ENCODE measurements at regions not wholly inside any gene's neighbourhood (a gene's known extent, or its start where the extent isn't known, plus 50 kb on each side); places are given as distances from the start of the nearest gene placed in this dataset.

DNA sequence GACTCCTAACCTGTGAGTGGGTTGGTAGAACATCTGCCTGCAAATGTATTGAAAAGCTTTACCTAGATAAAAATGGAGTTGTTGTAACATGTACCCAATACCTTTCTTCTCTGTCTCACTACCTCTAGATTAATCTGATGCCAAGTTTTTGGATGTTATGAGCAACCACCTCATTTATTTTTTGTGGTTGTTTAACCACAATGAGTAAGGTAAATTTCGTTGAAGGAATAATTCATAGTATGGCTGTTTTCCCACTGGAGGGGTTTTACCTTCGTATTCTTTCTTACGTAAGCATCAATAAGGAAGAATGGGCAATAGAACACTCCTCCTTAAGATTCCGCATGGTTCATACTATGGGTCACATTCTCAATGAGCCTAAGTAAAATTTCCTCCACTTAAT, 165.4 kb downstream of the CDH26 start:
- Mint-ChIP-seq H3K4me3 (no peak overlapping the region), H3K36me3 (no peaks in the 10 kb centered on the region), H3K27me3 (peaks cover 13% of the 10 kb centered on the region), H3K27ac (no peak overlapping the region), H3K4me1 (no peaks in the 10 kb centered on the region), H3K9me3 (ENCODE audit: low read depth) (no peaks in the 10 kb centered on the region)
- ATAC-seq (no peak), DNase-seq (no peak)
- CTCF ChIA-PET: no interaction called here

DNA sequence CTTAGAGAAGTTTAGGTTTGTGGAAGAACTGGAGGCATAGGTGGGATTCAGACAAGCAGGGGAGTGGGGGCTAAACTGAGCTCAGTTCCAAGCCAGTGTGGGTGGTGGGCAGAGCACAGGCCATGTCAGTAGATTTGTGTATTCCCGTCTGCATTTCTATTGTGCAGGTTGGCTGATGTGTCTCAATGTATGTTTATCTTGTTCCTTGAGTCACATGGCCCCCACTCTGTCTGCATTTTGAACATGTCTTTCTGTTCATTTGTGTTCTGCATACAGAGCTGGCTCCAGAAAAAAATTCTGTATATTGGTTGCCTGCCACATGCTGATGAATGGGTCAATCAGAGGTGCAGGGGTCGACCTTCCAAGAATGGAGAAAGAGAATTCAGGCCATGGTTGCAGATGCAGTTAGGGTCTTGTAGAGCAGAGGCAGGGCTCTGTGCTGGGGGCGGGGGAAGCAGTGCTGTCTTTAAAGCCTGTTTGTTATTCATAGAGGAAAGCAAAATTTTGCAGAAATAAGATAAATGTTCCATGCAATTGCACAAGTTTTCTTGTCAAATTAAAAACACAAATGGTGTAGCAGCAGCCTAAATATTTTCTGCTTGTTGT, 166.7 kb downstream of the CDH26 start:
- ATAC-seq (no peak), DNase-seq (no peak)
- Mint-ChIP-seq H3K4me1 (no peaks in the 10 kb centered on the region), H3K27me3 (peaks cover 14% of the 10 kb centered on the region), H3K36me3 (no peaks in the 10 kb centered on the region), H3K9me3 (ENCODE audit: low read depth) (no peaks in the 10 kb centered on the region), H3K27ac (no peak overlapping the region), H3K4me3 (no peak overlapping the region)
- CTCF ChIA-PET: no interaction called here

DNA sequence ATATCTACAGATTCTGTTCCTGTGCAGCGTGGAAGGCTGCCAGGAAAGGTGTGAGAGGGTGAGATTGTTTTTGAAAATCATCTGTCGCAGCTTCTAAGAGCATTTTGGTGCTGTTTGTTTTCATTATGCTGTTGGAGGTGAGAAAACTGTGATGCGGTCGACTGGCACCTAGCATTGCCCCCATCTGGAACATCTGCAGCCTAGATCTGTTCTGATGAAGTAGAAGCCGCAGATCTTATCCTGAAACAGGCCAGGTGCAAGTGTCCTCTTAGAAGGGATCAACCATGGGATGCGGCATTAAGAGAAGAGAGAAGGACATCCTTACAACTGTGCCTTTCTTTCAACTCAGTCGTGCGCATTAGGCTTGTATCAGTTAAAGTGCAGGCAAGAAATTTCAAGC, 167.3 kb downstream of the CDH26 start:
- Mint-ChIP-seq H3K36me3 (no peaks in the 10 kb centered on the region), H3K4me1 (no peaks in the 10 kb centered on the region), H3K27ac (no peak overlapping the region), H3K27me3 (peaks cover 14% of the 10 kb centered on the region), H3K4me3 (no peak overlapping the region), H3K9me3 (ENCODE audit: low read depth) (no peaks in the 10 kb centered on the region)
- no peak for DNase-seq
- no peak for ATAC-seq
- CTCF ChIA-PET: no interaction called here

DNA sequence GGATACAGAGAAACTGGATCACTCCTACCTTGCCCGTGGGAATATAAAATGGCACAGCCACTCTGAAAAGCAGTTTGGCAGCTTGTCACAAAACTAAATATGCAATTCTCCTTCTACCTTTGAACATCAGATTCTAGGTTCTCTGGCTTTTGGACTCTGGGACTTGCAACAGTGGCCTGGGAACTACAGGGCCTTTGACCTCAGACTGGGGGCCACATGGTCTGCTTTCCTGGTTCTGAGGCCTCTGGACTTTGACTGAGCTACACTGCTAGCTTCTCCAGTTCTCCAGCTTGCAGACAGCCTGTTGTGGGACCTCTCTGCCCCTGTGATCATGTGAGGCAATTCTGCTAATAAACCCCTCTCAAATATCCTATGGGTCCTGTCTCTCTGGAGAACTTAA, 168.8 kb downstream of the CDH26 start:
- DNase-seq: no peak
- H3K9me3 Mint-ChIP-seq (ENCODE audit: low read depth): no peaks in the 10 kb centered on the region
- H3K36me3 Mint-ChIP-seq: no peaks in the 10 kb centered on the region
- H3K27ac Mint-ChIP-seq: no peak overlapping the region
- no peak for ATAC-seq
- H3K4me3 Mint-ChIP-seq: no peak overlapping the region
- H3K4me1 Mint-ChIP-seq: no peaks in the 10 kb centered on the region
- peaks cover 14% of the 10 kb centered on the region for H3K27me3 Mint-ChIP-seq
- CTCF ChIA-PET: no interaction called here

DNA sequence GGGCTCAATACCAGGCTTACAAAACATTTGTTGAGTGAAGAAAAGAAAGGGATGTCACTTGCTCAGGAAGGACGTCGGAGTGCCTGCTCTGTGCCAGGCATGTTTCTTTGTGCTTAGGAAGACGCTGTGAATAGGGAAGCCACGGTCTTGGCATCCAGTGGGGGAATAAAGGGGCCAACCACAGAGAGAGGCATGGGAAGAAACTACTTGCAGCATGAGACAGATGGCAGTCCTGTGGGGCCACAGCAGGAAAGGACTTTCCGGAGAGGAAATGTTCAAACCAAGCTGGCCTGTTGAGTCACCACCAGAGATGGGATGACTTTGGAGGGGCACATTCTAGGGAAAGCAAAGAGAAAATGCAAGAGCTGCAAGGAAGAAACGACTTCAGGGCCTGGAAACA, 173.2 kb downstream of the CDH26 start:
- H3K9me3 Mint-ChIP-seq (ENCODE audit: low read depth): no peaks in the 10 kb centered on the region
- no peak overlapping the region for H3K4me3 Mint-ChIP-seq
- H3K27me3 Mint-ChIP-seq: peaks cover 5% of the 10 kb centered on the region
- ATAC-seq (no peak), DNase-seq (no peak)
- H3K27ac Mint-ChIP-seq: no peak overlapping the region
- CTCF ChIA-PET: no interaction called here
- no peaks in the 10 kb centered on the region for H3K4me1 Mint-ChIP-seq
- H3K36me3 Mint-ChIP-seq: no peaks in the 10 kb centered on the region

DNA sequence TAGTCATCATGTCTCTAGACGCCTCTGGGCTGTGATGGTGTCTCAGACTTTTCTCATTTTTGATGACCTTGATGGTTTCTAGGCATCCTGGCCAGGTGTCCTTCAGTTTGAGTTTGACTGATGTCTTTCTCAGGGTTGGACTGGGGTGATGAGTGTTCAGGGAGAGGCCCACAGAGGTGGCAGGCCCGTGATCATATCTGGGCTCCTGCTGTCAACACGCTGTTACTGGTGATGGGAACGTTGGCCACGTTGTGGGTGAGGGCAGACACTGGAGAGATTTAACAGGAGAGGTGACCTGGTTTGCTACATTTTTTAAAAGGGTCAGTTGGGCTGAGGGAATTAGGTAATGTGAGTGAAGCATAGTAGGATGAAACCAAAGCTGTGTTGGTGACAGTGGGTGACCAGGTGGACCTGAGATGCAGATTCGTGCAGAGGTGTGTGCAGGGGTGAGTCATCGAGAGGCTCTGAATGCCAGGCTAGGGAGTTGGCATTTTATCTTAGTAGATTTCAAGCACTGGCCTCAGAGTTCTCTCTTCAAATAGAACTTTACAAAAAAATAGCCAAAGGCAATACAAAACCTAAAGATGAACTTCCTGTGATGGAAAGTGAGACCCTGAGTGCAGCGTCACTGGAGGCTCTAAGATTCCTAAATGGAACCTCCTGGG, 174.1 kb downstream of the CDH26 start:
- ATAC-seq: no peak
- H3K9me3 Mint-ChIP-seq (ENCODE audit: low read depth): no peaks in the 10 kb centered on the region
- H3K4me3 Mint-ChIP-seq: no peak overlapping the region
- peaks cover 5% of the 10 kb centered on the region for H3K27me3 Mint-ChIP-seq
- no peak overlapping the region for H3K27ac Mint-ChIP-seq
- H3K36me3 Mint-ChIP-seq: no peaks in the 10 kb centered on the region
- H3K4me1 Mint-ChIP-seq: peaks cover 2% of the 10 kb centered on the region
- DNase-seq: no peak
- CTCF ChIA-PET: no interaction called here

DNA sequence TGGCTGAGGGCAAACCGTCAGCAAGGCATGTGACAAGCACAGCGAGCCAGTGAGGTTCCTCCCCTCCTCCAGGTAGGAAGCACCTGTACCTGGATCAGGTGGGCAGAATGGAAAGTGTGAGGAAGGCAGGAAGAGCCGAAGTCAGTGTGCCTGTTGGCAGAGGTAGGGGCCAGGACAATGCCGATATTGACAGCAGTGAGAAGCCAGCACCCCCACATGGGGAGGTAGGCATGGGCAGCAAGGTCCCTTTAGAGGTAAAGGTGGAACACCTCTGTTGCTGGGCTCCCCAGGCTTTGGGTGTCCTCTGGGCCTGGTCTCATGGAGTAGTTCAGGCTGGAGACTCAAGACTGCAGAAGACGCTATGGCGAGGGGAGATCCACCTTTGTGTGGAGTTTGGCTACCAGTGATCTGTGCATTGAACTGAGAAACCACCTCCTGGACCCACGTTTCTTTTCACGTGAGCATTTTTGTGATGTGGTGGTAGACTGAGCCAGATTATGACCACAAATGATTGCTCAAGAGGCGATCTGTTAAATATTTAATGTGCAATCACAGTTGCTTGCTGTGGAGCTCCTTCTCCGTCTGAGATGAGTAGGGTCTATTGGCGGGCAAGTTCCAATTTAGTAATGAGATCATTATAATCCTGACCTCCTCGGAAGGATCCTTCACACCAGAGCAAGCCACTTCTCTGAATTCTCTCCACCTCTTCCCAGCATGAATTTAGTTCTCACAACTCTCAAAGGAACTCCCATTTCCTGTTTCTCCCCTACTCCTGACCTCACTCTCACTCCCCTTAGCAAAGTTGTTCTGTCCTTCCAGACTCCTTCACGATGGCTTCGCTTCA, 174.8 kb downstream of the CDH26 start:
- Mint-ChIP-seq H3K9me3 (ENCODE audit: low read depth) (no peaks in the 10 kb centered on the region), H3K27ac (no peak overlapping the region), H3K4me3 (no peak overlapping the region), H3K27me3 (peaks cover 5% of the 10 kb centered on the region), H3K4me1 (peaks cover 6% of the 10 kb centered on the region), H3K36me3 (no peaks in the 10 kb centered on the region)
- CTCF ChIA-PET: no interaction called here
- ATAC-seq (no peak), DNase-seq (no peak)

DNA sequence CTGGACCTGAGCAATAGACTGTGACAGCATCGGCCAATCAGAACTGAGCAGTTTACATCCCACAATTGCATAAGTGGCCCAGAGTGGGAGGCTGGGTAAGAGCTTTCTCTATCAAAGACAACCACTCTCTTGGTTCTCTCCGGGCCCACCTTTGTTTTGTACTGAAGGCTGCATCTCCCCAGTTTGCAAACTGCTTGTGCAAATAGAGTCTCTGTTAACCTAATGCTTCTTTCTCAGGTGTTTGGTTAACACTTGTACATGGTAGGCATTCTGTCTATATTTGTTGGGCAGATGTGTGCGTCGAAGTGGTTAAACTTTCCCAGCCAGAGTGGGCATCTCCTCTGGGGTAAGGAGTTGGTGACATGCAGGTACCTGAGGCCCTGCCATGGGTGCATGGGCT, 177.1 kb downstream of the CDH26 start:
- Mint-ChIP-seq H3K36me3 (no peaks in the 10 kb centered on the region), H3K27me3 (peaks cover 3% of the 10 kb centered on the region), H3K4me1 (peaks cover 10% of the 10 kb centered on the region), H3K27ac (no peak overlapping the region), H3K9me3 (ENCODE audit: low read depth) (no peaks in the 10 kb centered on the region), H3K4me3 (no peak overlapping the region)
- ATAC-seq (no peak), DNase-seq (no peak)
- CTCF ChIA-PET: no interaction called here

DNA sequence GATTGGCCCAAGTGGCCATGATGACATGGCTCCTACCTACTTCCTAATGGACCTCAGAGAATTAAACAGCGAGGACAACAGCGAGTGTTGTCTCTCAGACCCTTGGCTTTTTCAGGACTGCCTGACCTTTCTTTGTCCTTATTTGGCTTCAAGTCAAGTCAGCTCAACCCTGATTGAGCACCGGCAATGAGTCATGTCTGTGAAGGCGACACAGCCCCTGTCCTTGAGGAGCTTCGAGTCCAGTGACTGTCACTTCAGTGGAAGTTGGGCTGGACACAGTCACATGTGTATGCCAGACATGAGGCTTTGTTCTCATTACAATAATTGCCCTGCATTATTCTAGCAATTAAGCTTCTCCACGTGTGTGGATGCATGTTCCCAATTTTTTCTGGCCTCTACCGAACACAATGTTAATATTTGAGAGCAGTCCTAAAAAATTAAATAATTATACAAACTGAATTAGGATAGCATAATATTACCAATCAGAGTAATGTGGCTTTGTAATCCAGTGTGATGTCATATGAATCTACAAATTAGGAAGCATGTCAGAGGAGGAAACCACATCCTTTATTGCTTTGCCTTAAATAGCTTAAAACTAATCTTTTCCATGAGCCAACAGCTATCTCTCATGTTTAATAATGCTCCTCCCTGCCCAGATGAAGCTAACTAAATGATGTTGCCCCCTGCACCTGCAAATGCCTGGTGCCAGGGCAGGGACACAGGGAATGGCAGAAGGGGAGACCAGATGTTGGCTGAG, 178.6 kb downstream of the CDH26 start:
- H3K4me1 Mint-ChIP-seq: peaks cover 10% of the 10 kb centered on the region
- no peak overlapping the region for H3K27ac Mint-ChIP-seq
- H3K27me3 Mint-ChIP-seq: peaks cover 3% of the 10 kb centered on the region
- CTCF ChIA-PET: interaction anchor here (1.2 to 1.9 kb wide), 4 partner anchors 8 to 196 kb away, joined by 3 to 6 read pairs (median 4); no protein-coding TSS in a partner anchor
- H3K36me3 Mint-ChIP-seq: no peaks in the 10 kb centered on the region
- DNase-seq (no peak), ATAC-seq (no peak)
- H3K4me3 Mint-ChIP-seq: no peak overlapping the region
- no peaks in the 10 kb centered on the region for H3K9me3 Mint-ChIP-seq (ENCODE audit: low read depth)

DNA sequence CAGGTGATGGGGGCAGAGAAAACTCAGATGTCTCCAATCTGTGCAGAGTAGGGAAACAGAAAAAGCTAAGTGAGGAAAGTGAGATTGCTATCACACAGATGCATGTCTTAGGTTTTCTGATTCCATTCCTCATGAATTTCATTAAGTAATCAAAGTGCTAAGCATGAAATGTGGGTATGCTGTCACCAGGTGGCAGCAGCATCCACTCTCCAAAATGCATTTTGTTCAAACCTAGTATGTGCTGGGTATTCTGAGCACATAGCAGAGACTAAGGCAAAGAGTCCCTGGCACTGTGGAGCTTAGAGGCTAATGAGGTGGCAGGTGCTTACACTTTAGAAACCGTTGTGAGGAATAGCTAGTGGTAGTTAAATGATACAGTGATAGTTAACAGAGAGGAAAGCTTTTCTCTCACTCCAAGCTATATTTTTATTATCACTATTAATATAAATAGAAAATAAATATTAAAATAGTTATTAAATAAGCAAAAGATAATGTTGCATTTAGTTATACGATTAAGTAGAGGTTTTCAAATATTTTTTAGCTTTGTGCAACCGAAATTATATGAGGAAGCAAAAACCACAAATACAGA, 179.5 kb downstream of the CDH26 start:
- no peaks in the 10 kb centered on the region for H3K9me3 Mint-ChIP-seq (ENCODE audit: low read depth)
- H3K27ac Mint-ChIP-seq: no peak overlapping the region
- peak; percentile 45 for DNase-seq
- H3K27me3 Mint-ChIP-seq: peaks cover 3% of the 10 kb centered on the region
- CTCF ChIA-PET: interaction anchor here (1.0 to 1.9 kb wide), 6 partner anchors 9 to 197 kb away, joined by 3 to 6 read pairs (median 4); no protein-coding TSS in a partner anchor
- H3K4me1 Mint-ChIP-seq: peaks cover 10% of the 10 kb centered on the region
- H3K36me3 Mint-ChIP-seq: no peaks in the 10 kb centered on the region
- H3K4me3 Mint-ChIP-seq: no peak overlapping the region
- no peak for ATAC-seq

DNA sequence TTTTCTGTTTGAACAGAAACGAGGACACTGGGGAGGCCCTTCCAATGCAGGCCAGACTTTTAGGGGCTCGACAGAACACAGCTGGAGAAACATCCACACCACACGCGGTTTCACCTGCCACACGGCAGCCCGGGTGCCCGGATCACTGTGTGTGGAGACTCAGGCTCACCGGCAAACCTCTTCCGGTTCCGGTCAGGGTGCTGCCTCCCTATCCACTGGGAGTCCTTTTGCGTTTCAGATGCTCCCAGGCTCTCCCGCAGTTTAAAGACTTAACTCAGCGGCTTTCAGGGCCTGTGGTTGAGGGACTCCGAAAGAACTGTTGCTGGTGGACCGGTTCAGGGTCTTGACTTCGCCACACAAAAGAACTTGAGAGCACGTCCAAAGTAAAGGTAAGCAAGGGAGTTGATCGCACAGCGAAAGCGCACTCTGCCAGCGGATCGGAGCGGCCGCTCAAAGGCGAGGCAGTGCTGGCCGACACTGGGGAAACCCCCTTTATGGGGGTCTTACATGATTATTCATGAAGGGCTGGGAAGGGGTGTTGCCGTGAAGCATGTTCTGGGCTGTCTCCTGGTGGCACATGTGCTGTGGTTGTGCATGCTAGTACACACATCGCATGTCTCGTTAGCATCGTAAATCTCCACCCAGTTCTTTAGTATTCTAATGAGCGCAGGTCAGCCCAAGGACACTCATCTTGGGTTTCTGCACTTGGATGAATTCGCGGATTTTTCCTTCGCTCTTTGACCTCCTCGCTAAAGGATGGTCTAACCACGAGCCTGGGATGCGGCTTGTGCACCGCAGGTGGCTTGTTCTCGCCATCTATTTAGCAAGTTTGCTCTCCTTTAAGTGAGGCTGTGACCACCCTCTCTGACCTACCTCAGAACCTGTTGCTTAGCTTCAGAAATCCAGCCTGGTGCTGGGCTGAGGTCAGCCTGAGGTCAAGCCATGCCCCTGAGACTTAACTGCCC, 180.3 kb downstream of the CDH26 start:
- no peaks in the 10 kb centered on the region for H3K9me3 Mint-ChIP-seq (ENCODE audit: low read depth)
- DNase-seq (peak; percentile 53), ATAC-seq (peak; percentile 51)
- CTCF ChIA-PET: interaction anchor here (1.0 to 1.9 kb wide), 6 partner anchors 10 to 198 kb away, joined by 3 to 6 read pairs (median 4); no protein-coding TSS in a partner anchor
- peaks cover 10% of the 10 kb centered on the region for H3K4me1 Mint-ChIP-seq
- no peak overlapping the region for H3K27ac Mint-ChIP-seq
- H3K4me3 Mint-ChIP-seq: peak overlapping the region; percentile 50
- no peaks in the 10 kb centered on the region for H3K36me3 Mint-ChIP-seq
- peaks cover 3% of the 10 kb centered on the region for H3K27me3 Mint-ChIP-seq
